Activated naive CD8-positive, alpha-beta T cell treated with anti-CD3 and anti-CD28 coated beads, Interleukin-2, amount 50 U/mL, for 24 hours (primary cell): ENCODE measurements at regions not wholly inside any gene's neighbourhood (a gene's known extent, or its start where the extent isn't known, plus 50 kb on each side); places are given as distances from the start of the nearest gene placed in this dataset.

Experiments used
- ATAC-seq: fragments of 150-1000 bp; cut with Tn5 transposase; one replicate; pipeline ENCODE4 v1.10.0; 2021
- DNase-seq: peaks from one replicate; pipeline ENCODE4 v3.0.0; 2021
- H3K27ac Mint-ChIP-seq: one replicate; pipeline ENCODE4 v1.8.0; 2021; ENCODE audit warnings: mild to moderate bottlenecking, mixed read lengths
- H3K27me3 Mint-ChIP-seq: one replicate; pipeline ENCODE4 v1.8.0; 2021; ENCODE audit warnings: mixed read lengths
- H3K36me3 Mint-ChIP-seq: one replicate; pipeline ENCODE4 v1.8.0; 2021; ENCODE audit warnings: low read depth, mixed read lengths
- H3K4me1 Mint-ChIP-seq: one replicate; pipeline ENCODE4 v1.8.0; 2021; ENCODE audit warnings: mixed read lengths
- H3K4me3 Mint-ChIP-seq: one replicate; pipeline ENCODE4 v1.8.0; 2021; ENCODE audit warnings: mild to moderate bottlenecking, moderate library complexity, mixed read lengths
- H3K9me3 Mint-ChIP-seq: one replicate; pipeline ENCODE4 v1.8.0; 2021; ENCODE audit warnings: mixed read lengths

DNA sequence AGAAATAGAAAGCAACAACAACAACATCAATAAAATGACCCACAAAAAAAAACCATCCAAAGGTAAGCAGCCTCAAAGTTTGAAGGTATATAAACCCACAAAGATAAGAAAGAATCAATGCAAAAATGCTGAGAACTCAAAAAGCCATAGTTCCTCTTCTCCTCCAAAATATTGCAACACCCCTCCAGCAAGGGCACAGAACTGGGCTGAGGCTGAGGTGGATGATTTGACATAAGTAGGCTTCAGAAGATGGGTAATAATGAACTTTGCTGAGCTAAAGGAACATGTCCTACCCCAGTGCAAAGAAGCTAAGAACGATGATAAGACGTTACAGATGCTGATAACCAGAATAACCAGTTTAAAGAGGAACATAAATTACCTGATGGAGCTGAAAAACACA, 188.8 kb upstream of the BTBD3 start:
- no peak for ATAC-seq
- Mint-ChIP-seq H3K4me1 (no peaks in the 10 kb centered on the region), H3K27me3 (no peaks in the 10 kb centered on the region), H3K9me3 (peaks cover 11% of the 10 kb centered on the region), H3K36me3 (no peaks in the 10 kb centered on the region), H3K4me3 (no peak overlapping the region), H3K27ac (no peak overlapping the region)
- DNase-seq = no peak

DNA sequence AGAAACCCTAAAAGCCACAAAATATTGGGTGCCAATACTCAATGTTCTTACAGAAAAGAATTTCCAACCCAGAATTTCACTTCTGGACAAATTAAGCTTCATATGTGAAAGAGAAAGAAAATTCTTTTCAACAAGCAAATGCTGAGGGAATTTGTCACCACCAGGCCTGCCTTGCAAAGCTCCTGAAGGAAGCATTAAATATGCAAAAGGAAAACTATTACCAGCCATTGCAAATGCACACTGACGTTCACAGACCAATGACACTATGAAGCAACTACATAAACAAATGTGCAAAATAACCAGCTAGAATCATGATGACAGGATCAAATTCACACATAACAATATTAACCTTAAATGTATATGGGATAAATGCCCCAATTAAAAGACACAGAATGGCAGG, 187.9 kb upstream of the BTBD3 start:
- H3K9me3 Mint-ChIP-seq = peaks cover 11% of the 10 kb centered on the region
- no peak overlapping the region for H3K4me3 Mint-ChIP-seq
- no peaks in the 10 kb centered on the region for H3K27me3 Mint-ChIP-seq
- DNase-seq (no peak), ATAC-seq (no peak)
- no peak overlapping the region for H3K27ac Mint-ChIP-seq
- H3K4me1 Mint-ChIP-seq = no peaks in the 10 kb centered on the region
- H3K36me3 Mint-ChIP-seq = no peaks in the 10 kb centered on the region

DNA sequence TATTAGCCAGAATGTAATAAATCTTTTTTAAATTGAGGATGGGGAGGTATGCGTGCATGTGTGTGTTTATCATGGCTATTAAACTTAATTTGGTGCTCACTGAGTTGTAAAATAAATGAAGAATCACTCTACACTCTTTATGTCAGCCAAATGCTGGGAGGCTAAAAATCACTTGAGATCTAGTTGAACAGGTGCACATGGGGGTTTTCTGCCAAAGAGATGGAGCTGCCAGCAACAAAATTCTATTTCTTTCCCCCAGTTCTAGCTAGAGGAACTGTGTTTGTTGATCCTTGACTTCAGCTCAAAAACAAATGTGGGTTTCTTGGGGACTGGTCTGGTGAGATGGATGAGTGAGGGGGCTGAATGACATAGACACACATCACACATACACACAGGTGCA, 183.3 kb upstream of the BTBD3 start:
- no peak overlapping the region for H3K4me3 Mint-ChIP-seq
- ATAC-seq (no peak), DNase-seq (no peak)
- H3K27ac Mint-ChIP-seq = no peak overlapping the region
- H3K9me3 Mint-ChIP-seq = peaks cover 11% of the 10 kb centered on the region
- H3K36me3 Mint-ChIP-seq = no peaks in the 10 kb centered on the region
- no peaks in the 10 kb centered on the region for H3K4me1 Mint-ChIP-seq
- H3K27me3 Mint-ChIP-seq = no peaks in the 10 kb centered on the region

DNA sequence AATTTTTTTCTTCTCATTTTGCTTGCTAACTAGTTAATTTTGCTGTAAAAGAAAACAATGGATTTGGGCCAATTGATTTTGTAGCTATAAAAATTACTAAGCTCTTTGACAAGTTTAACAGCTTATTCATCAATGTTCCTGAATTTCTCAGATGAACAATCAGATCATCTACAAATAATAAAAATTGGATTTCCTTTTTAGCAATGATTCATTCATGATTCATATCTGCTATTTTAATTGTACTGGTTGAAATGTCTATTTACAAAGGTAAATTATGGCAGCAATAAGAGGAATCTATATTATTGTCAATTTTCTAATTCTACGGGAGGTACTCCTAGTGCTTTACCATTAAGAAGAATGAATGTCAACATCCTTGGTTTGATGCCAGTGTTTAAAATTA, 178.8 kb upstream of the BTBD3 start:
- no peak for DNase-seq
- no peak overlapping the region for H3K27ac Mint-ChIP-seq

DNA sequence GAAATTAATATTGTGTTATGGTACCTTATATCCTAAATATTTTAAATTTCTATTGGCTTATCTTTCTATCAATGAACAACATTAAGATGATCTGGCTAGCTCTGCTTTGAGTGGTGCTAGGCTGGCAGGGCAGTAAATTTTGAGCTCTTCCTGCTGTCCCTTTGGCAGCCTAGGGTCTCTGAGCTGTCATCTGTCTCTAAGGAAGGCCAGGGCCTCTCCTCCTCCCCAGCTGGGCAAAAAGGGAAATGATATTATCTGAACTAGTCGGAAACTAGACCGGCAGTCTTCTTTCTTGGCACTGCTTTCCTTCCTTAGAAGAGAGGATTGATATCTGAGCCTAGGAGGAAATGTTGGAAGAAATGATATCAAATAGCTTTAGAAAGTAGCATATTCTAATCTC, 176.7 kb upstream of the BTBD3 start:
- Mint-ChIP-seq H3K4me3 (no peak overlapping the region), H3K27ac (no peak overlapping the region), H3K27me3 (no peaks in the 10 kb centered on the region), H3K36me3 (no peaks in the 10 kb centered on the region), H3K4me1 (no peaks in the 10 kb centered on the region), H3K9me3 (no peaks in the 10 kb centered on the region)
- DNase-seq (no peak), ATAC-seq (no peak)

More for the DNA sequence above, 178.8 kb upstream of the BTBD3 start:
- Mint-ChIP-seq H3K4me3 (no peak overlapping the region), H3K36me3 (no peaks in the 10 kb centered on the region), H3K4me1 (no peaks in the 10 kb centered on the region), H3K9me3 (no peaks in the 10 kb centered on the region), H3K27me3 (no peaks in the 10 kb centered on the region)
- ATAC-seq = no peak

DNA sequence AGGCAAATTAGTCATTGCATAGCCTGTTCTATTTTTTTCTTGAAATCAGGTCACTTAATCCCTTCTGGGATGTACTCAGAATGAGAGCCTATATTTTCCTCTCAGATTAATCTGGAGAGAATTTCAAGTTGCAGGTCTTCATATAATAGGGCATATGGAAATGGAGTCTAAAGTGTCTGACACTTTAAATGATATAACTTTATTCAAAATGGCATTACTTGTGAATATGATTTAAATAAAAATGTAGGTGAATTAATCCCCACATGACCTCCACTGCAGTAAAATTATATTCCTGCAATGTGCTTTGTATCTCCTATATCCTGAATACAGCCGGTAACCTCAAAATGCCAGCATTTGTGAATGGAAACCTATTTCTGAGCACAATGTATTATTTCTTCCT, 172.5 kb upstream of the BTBD3 start:
- Mint-ChIP-seq H3K4me1 (no peaks in the 10 kb centered on the region), H3K27me3 (no peaks in the 10 kb centered on the region), H3K36me3 (no peaks in the 10 kb centered on the region), H3K4me3 (no peak overlapping the region), H3K27ac (no peak overlapping the region), H3K9me3 (peaks cover 5% of the 10 kb centered on the region)
- ATAC-seq (no peak), DNase-seq (no peak)

DNA sequence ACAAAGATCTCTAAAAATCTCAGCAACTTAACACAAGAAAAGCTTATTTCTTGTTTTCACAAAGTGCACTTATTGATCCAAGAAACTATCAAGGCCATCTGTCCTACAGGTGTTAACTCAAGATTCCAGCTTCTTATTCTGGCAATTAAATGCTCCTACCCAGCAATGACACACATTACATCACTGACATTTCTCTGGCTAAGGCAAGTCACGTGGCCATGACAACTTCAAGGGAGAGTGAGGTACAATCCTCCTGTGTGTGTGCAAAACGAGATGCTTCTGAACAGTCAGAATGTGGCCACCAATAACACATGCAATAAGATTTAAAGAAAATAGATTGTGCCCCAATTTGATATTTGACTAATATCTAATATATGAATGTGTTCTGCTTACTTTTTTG, 169.3 kb upstream of the BTBD3 start:
- H3K27ac Mint-ChIP-seq = no peak overlapping the region
- no peaks in the 10 kb centered on the region for H3K27me3 Mint-ChIP-seq
- no peaks in the 10 kb centered on the region for H3K36me3 Mint-ChIP-seq
- H3K9me3 Mint-ChIP-seq = peaks cover 8% of the 10 kb centered on the region
- H3K4me1 Mint-ChIP-seq = no peaks in the 10 kb centered on the region
- H3K4me3 Mint-ChIP-seq = no peak overlapping the region
- no peak for ATAC-seq
- DNase-seq = no peak

DNA sequence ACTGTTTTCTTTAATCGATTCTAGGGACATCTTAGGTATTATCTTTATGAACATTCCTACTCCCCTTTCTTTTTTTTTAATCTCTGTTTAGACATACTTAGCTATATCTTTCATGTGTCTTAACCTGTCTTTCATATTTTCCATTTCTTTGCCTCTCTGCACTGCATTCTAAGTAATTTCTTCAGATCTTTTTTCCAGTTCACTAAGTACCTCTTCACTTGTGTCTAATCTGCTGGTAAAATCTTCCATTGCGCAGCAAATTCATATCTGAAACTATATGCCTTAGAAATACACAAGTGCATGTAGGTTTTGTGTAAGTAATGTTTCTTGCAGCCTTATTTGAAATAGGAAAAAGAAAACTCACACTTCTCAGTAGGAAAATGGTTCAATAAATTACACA, 165.4 kb upstream of the BTBD3 start:
- Mint-ChIP-seq H3K4me1 (no peaks in the 10 kb centered on the region), H3K36me3 (no peaks in the 10 kb centered on the region), H3K4me3 (no peak overlapping the region), H3K27ac (no peak overlapping the region), H3K27me3 (no peaks in the 10 kb centered on the region), H3K9me3 (peaks cover 8% of the 10 kb centered on the region)
- ATAC-seq (no peak), DNase-seq (no peak)

DNA sequence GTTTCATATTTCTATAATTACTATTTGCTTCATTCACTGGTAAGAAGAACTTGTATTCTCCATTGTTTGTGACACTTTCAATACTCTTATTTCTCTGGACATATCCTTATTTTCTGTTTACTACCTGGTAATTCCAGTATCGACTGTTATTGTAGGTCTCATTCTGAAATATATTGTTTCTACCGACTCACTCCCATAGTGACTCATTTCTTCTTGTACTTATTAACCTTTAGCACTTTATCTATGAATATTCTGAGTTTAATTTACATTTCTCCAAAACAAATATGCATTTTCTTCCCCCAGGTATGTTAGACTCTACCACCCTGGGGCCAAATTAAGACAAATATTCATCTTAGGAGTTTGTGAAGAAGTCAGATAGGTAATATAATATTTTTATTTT, 164.5 kb upstream of the BTBD3 start:
- DNase-seq (no peak), ATAC-seq (no peak)
- peaks cover 8% of the 10 kb centered on the region for H3K9me3 Mint-ChIP-seq
- no peaks in the 10 kb centered on the region for H3K4me1 Mint-ChIP-seq
- no peaks in the 10 kb centered on the region for H3K36me3 Mint-ChIP-seq
- H3K27me3 Mint-ChIP-seq = no peaks in the 10 kb centered on the region
- H3K4me3 Mint-ChIP-seq = no peak overlapping the region
- no peak overlapping the region for H3K27ac Mint-ChIP-seq

DNA sequence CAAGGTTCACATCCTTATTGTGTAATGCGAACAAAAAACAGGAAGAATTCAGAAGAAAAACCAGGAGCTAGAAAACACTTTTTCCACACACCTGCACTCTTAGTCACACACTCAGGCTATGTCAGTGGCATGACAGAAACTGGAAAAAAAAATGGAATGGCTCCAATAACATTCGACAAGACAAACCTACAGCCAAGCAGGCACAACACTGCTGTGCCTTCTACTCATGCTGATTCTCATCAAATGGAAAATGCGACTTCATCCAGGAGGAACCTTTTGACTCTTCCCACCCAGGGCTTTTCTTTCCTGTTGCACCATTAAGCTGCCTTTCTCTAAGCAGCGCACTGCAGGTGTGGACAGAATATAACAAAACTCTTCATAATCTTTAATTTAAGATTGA, 163.2 kb upstream of the BTBD3 start:
- H3K27ac Mint-ChIP-seq = no peak overlapping the region
- no peak for ATAC-seq
- no peaks in the 10 kb centered on the region for H3K4me1 Mint-ChIP-seq
- H3K36me3 Mint-ChIP-seq = no peaks in the 10 kb centered on the region
- no peak for DNase-seq
- H3K27me3 Mint-ChIP-seq = no peaks in the 10 kb centered on the region
- peaks cover 4% of the 10 kb centered on the region for H3K9me3 Mint-ChIP-seq
- H3K4me3 Mint-ChIP-seq = no peak overlapping the region

DNA sequence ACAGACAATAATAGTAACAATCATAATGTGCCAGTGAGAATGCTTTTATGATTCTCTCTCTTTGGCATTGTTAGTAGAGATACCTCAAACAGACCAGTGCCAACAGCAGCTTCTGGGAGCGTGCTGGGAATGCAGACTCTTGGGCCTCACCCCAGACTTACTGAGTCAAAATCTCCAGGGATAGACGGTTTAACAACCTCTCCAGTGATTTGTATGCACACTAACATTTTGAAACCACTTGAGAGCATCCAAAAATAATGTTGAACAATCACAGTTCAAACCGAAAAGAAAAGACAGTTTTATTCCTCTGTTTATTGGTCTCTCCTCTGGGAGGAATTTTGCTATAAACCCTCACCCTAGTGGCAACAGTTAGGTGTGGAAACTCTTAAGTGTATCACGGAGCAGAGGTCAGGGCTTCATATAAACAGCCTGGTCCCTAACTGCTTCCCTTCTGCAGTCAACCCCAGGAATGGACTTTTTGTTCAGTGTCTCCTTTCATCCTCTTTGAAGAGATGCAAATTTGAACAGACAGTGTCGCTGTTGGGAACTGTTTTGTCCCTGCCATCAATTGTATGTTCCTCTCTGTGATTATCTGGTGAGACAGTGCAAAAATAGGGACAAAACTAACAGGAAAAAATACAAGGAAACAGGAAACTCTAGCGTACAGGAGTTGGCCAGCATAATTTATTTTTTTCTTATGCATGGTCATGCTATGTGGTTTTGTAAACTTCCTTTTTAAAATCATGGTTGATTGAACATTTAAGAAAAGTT, 162.4 kb upstream of the BTBD3 start:
- Mint-ChIP-seq H3K9me3 (peaks cover 4% of the 10 kb centered on the region), H3K4me1 (no peaks in the 10 kb centered on the region), H3K36me3 (no peaks in the 10 kb centered on the region), H3K4me3 (no peak overlapping the region), H3K27me3 (no peaks in the 10 kb centered on the region), H3K27ac (no peak overlapping the region)
- DNase-seq (no peak), ATAC-seq (no peak)

DNA sequence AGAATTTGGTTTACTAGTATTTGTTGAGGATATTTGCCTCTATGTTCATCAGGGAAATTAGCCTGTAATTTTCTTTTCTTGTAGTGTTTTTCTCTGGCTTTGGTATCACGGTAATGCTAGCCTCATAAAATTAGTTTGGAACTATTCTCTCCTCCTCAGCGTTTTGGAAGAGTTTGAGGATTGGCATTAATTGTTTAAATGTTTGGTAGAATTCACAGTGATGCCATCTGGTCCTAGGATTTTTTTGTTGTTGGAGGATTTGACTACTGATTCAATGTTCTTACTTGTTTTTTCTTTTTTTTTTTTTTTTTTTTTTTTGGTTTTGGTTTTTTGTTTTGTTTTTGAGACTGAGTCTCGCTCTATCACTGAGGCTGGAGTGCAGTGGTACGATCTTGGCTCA, 156.2 kb upstream of the BTBD3 start:
- DNase-seq = no peak
- no peaks in the 10 kb centered on the region for H3K27me3 Mint-ChIP-seq
- H3K4me3 Mint-ChIP-seq = no peak overlapping the region
- no peaks in the 10 kb centered on the region for H3K36me3 Mint-ChIP-seq
- H3K27ac Mint-ChIP-seq = no peak overlapping the region
- peaks cover 5% of the 10 kb centered on the region for H3K9me3 Mint-ChIP-seq
- ATAC-seq = no peak
- H3K4me1 Mint-ChIP-seq = no peaks in the 10 kb centered on the region

DNA sequence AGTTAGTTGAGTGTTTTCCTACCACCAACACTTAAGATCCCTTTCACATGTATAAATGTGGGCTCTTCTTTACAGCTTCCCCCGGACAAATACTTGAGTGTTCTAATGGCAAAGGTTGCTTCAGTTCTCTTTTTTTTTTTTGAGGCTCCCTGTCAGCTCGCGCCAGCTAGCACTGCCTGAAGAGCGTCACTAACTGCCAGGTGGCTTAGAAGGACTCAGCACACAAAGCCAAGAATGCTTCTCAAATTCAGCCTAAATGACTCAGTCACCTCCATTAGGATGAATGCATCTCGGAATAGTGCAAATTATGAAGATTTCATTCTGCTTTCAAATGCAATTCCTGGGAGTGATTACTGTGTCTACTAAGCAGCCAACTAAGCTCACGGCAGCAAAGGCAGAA, 150.7 kb upstream of the BTBD3 start:
- H3K36me3 Mint-ChIP-seq = no peaks in the 10 kb centered on the region
- H3K4me1 Mint-ChIP-seq = no peaks in the 10 kb centered on the region
- ATAC-seq (no peak), DNase-seq (no peak)
- H3K27ac Mint-ChIP-seq = no peak overlapping the region
- no peaks in the 10 kb centered on the region for H3K27me3 Mint-ChIP-seq
- H3K4me3 Mint-ChIP-seq = no peak overlapping the region
- H3K9me3 Mint-ChIP-seq = peaks cover 22% of the 10 kb centered on the region

DNA sequence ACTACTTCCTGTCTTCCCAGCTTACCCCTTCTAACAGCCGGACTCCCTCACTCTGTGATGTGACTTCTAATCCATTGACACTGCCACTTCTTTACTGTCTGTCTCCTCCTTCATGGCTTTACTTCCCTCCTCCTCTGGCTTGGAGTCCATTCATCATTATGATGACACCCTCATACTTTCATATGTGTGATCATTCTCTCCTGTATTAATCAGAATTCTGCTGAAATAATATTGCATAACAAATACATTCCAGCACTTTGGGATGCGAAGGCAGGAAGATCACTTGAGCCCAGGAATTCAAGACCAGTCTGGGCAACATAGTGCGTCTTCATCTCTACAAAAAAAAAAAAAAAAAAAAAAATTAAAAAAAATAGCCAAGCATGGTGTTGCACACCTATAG, 147.9 kb upstream of the BTBD3 start:
- ATAC-seq (no peak), DNase-seq (no peak)
- Mint-ChIP-seq H3K4me3 (no peak overlapping the region), H3K27me3 (no peaks in the 10 kb centered on the region), H3K9me3 (peaks cover 27% of the 10 kb centered on the region), H3K4me1 (no peaks in the 10 kb centered on the region), H3K27ac (no peak overlapping the region), H3K36me3 (no peaks in the 10 kb centered on the region)

DNA sequence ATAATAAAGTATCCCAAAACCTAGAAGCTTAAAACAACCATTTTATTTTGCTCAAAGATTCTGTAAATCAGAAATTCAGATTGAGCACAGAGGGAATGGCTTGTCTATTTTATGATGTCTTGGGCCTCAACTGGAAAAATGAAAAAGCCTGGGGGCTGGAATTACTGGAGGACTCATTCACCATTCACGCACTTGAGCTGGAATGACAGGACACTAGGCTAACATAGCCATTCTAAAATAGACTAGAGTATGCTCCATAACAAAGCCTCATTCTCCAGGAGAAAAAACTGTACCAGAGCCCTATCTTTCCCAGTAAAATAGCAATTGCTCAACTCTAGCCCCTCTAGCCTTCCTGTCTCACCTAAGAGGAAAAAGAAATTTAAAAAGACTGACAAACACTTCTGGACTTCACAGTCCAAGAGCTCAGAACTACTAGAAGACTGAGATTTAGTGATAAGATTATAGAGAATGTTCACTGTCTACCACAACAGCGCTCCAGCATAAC, 145.4 kb upstream of the BTBD3 start:
- no peaks in the 10 kb centered on the region for H3K36me3 Mint-ChIP-seq
- H3K4me3 Mint-ChIP-seq = no peak overlapping the region
- peaks cover 26% of the 10 kb centered on the region for H3K9me3 Mint-ChIP-seq
- no peaks in the 10 kb centered on the region for H3K27me3 Mint-ChIP-seq
- H3K27ac Mint-ChIP-seq = no peak overlapping the region
- DNase-seq (no peak), ATAC-seq (no peak)
- no peaks in the 10 kb centered on the region for H3K4me1 Mint-ChIP-seq

DNA sequence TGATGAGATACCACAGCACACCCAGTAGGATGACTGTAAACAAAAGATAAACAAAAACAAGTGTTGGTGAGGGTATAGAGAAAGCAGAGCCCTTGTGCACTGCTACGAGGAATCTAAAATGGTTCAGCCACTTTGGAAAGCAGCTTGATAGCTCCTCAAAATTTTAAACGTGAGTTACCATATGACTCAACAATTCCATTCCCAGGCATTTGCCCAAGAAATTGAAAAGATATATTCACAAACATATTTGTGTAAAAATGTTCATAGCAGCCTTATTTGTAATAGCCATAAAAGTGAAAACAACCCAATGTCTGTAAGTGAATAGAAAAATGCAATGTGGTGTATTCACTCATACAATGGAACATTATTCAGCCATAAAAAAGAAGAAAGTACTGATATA, 141.0 kb upstream of the BTBD3 start:
- DNase-seq (no peak), ATAC-seq (no peak)
- Mint-ChIP-seq H3K27ac (no peak overlapping the region), H3K9me3 (peaks cover 16% of the 10 kb centered on the region), H3K4me3 (no peak overlapping the region), H3K4me1 (no peaks in the 10 kb centered on the region), H3K27me3 (peaks cover 2% of the 10 kb centered on the region), H3K36me3 (no peaks in the 10 kb centered on the region)
